A549 (cell line): ENCODE measurements at regions not wholly inside any gene's neighbourhood (a gene's known extent, or its start where the extent isn't known, plus 50 kb on each side); places are given as distances from the start of the nearest gene placed in this dataset.

Experiments
- ATAC-seq, 2 experiments: fragments of 200-7000 bp in 1 of 2; fragments of >200 bp in 1 of 2; cut with Nextera tagmentation in 1 of 2; cut with Tn5 transposase in 1 of 2; 3 replicates each; pipeline versions ENCODE4 v1.8.0 to v1.9.1; 2018 to 2020; ENCODE audit warnings: mild to moderate bottlenecking in 1 of 2, moderate library complexity in 1 of 2
- CTCF ChIA-PET: fragments of 300-600 bp; sonication (Branson Sonifier 250); formaldehyde crosslinking; extraction: SDS; loops from one replicate; lab custom pipeline; 2021; ENCODE audit warnings: antibody characterized with exemption, inconsistent platforms; lab: Yijun Ruan, JAX
- POLR2A ChIA-PET: fragments of 350-600 bp; formaldehyde crosslinking; extraction: SDS; loops from one replicate; lab custom pipeline; 2021; ENCODE audit warnings: antibody characterized with exemption, inconsistent platforms; lab: Yijun Ruan, JAX
- DNase-seq, 2 experiments: peaks; one replicate each; pipeline versions ENCODE4 v3.0.0 to v3.0.0-alpha.2; 2011 to 2016; ENCODE audit warnings: low read depth in 1 of 2, low spot score in 1 of 2
- FAIRE-seq: peaks from 2 replicates; lab custom pipeline; 2011; peaks lifted over from hg19 to GRCh38; lab: Jason Lieb, UNC
- H3K27ac ChIP-seq, 2 experiments: fragments of >200 bp; sonication (Bioruptor Twin); formaldehyde crosslinking; 3 replicates each; pipeline ENCODE4 v1.5.1; 2016 to 2017
- H3K4me1 ChIP-seq: fragments of >200 bp; sonication (Bioruptor Twin); formaldehyde crosslinking; 3 replicates; pipeline ENCODE4 v1.6.1; 2016
- H3K4me2 ChIP-seq: fragments of >200 bp; sonication (Bioruptor Twin); formaldehyde crosslinking; 3 replicates; pipeline ENCODE4 v1.6.1; 2016
- H3K4me3 ChIP-seq: fragments of >200 bp; sonication (Bioruptor Twin); formaldehyde crosslinking; 3 replicates; pipeline ENCODE4 v1.5.1; 2016
- H3K9me3 ChIP-seq: fragments of >200 bp; sonication (Bioruptor Twin); formaldehyde crosslinking; 3 replicates; pipeline ENCODE4 v1.6.1; 2016
- ATOH8 ChIP-seq: fragments of 250-450 bp; sonication (Bioruptor Pico); IDR thresholded peaks from 2 replicates; pipeline ENCODE4 v1.5.0; 2020; ENCODE audit warnings: low read depth, mild to moderate bottlenecking, moderate library complexity
- BHLHE40 ChIP-seq: IDR thresholded peaks from 2 replicates; pipeline ENCODE4 v1.6.1; 2012; ENCODE audit warnings: low read depth, low read length, inconsistent platforms
- CEBPB ChIP-seq, 2 experiments: fragments of >200 bp in 1 of 2; sonication (Bioruptor Twin) in 1 of 2; formaldehyde crosslinking in 1 of 2; IDR thresholded peaks; 2 replicates each; pipeline ENCODE4 v1.6.1; 2012 to 2016
- CHD4 ChIP-seq: fragments of 200-600 bp; sonication (generic); IDR thresholded peaks from 2 replicates; pipeline ENCODE4 v1.6.1; 2016; ENCODE audit warnings: antibody characterized with exemption, mild to moderate bottlenecking, borderline replicate concordance
- EHMT2 ChIP-seq: fragments of 200-600 bp; sonication (generic); IDR thresholded peaks from 2 replicates; pipeline ENCODE4 v1.6.1; 2016; ENCODE audit warnings: antibody characterized with exemption, low read depth, mild to moderate bottlenecking, moderate library complexity
- ESRRA ChIP-seq: fragments of 150-350 bp; IDR thresholded peaks from 2 replicates; pipeline ENCODE4 v1.6.1; 2014; ENCODE audit warnings: mild to moderate bottlenecking, low read length, borderline replicate concordance
- HOXA7 ChIP-seq: fragments of 250-450 bp; sonication (Bioruptor Pico); IDR thresholded peaks from 2 replicates; pipeline ENCODE4 v1.5.0; 2020; ENCODE audit warnings: mild to moderate bottlenecking, moderate library complexity
- HOXB13 ChIP-seq: fragments of 250-450 bp; sonication (Bioruptor Pico); IDR thresholded peaks from 2 replicates; pipeline ENCODE4 v1.5.0; 2020; ENCODE audit warnings: low read depth, mild to moderate bottlenecking, moderate library complexity
- KDM1A ChIP-seq: fragments of 200-600 bp; sonication (generic); IDR thresholded peaks from 2 replicates; pipeline ENCODE4 v1.6.1; 2016; ENCODE audit warnings: low read depth, mild to moderate bottlenecking
- KDM5A ChIP-seq: fragments of 200-600 bp; sonication (generic); IDR thresholded peaks from 2 replicates; pipeline ENCODE4 v1.6.1; 2016; ENCODE audit warnings: antibody characterized with exemption, mild to moderate bottlenecking
- MAFK ChIP-seq: fragments of 450-650 bp; IDR thresholded peaks from 2 replicates; pipeline ENCODE4 v1.6.1; 2014; ENCODE audit not compliant: partially characterized antibody
- MAX ChIP-seq: IDR thresholded peaks from 2 replicates; pipeline ENCODE4 v1.6.1; 2012
- MAZ ChIP-seq: fragments of 150-350 bp; IDR thresholded peaks from 2 replicates; pipeline ENCODE4 v1.6.1; 2014; ENCODE audit warnings: antibody characterized with exemption, low read depth, low read length, borderline replicate concordance
- RAD21 ChIP-seq, 2 experiments: fragments of >200 bp in 1 of 2; sonication (Bioruptor Twin) in 1 of 2; formaldehyde crosslinking in 1 of 2; IDR thresholded peaks in 1 of 2; conservative IDR thresholded peaks in 1 of 2; 2 replicates in 1 of 2; 3 replicates in 1 of 2; pipeline ENCODE4 v1.6.1; 2012 to 2018; ENCODE audit warnings: inconsistent platforms in 1 of 2
- RARB ChIP-seq: fragments of 250-450 bp; sonication (Bioruptor Pico); IDR thresholded peaks from 2 replicates; pipeline ENCODE4 v1.8.0; 2021; ENCODE audit warnings: mild to moderate bottlenecking, moderate library complexity
- REST ChIP-seq: fragments of 200-600 bp; sonication (generic); IDR thresholded peaks from 2 replicates; pipeline ENCODE4 v1.6.1; 2016; ENCODE audit warnings: antibody characterized with exemption, mild to moderate bottlenecking, moderate library complexity
- RNF2 ChIP-seq: fragments of 200-600 bp; sonication (generic); IDR thresholded peaks from 2 replicates; pipeline ENCODE4 v1.6.1; 2016; ENCODE audit warnings: low read depth, mild to moderate bottlenecking, antibody characterized with exemption, moderate library complexity, borderline replicate concordance
- TFCP2L1 ChIP-seq: fragments of 250-450 bp; sonication (Bioruptor Pico); IDR thresholded peaks from 2 replicates; pipeline ENCODE4 v1.5.0; 2021; ENCODE audit warnings: mild to moderate bottlenecking
- ZC3H11A ChIP-seq: fragments of 450-650 bp; IDR thresholded peaks from 2 replicates; pipeline ENCODE4 v1.6.1; 2014; ENCODE audit warnings: antibody characterized with exemption, mild to moderate bottlenecking

GRCh38 chr5:68502531-68502930 is 287.0 kb downstream of the PIK3R1 start:
- DNase-seq: no peak
- TF ChIP-seq RARB (CRISPR knock-in tag) (no peak), KDM1A (no peak)
- TF ChIP-seq, all 56 proteins: peak for 0
- FAIRE-seq (no peak), ATAC-seq (no peak)
- Histone ChIP-seq H3K4me3 (no peak overlapping the region), H3K27ac (no peak overlapping the region), H3K9me3 (peaks cover 13% of the 10 kb centered on the region), H3K4me1 (peaks cover 14% of the 10 kb centered on the region), H3K4me2 (no peak overlapping the region)
- CTCF ChIA-PET: interaction anchor here (1.1 kb wide), 1 partner anchor 12 kb away, joined by 3 read pairs; no protein-coding TSS in a partner anchor
- POLR2A ChIA-PET: no interaction called here

- no peak overlapping the region for H3K27ac ChIP-seq
- no peaks in the 10 kb centered on the region for H3K9me3 ChIP-seq
- FAIRE-seq (no peak), ATAC-seq (no peak), DNase-seq (no peak)
- ChIA-PET CTCF (interaction anchor here (0.9 to 1.3 kb wide), 2 partner anchors 21 to 277 kb away, joined by 3 read pairs; no protein-coding TSS in a partner anchor), POLR2A (no interaction called here)
- TF ChIP-seq ATOH8 (no peak), MAZ (no peak), MAFK (no peak), MAX (no peak), KDM1A (no peak), KDM5A (no peak), EHMT2 (no peak), CEBPB (IDR thresholded peaks at IDR 0.05) (no peak), ZC3H11A (no peak), HOXB13 (CRISPR knock-in tag) (no peak), CHD4 (no peak), HOXA7 (no peak), BHLHE40 (no peak), RNF2 (no peak), TFCP2L1 (CRISPR knock-in tag) (no peak), ESRRA (no peak), REST (no peak), RAD21 (conservative IDR thresholded peaks at IDR 0.05 in 1 of 2, IDR thresholded peaks at IDR 0.05 in 1 of 2) (no peak)
- no peak overlapping the region for H3K4me2 ChIP-seq
- peaks cover 14% of the 10 kb centered on the region for H3K4me1 ChIP-seq
- no peak overlapping the region for H3K4me3 ChIP-seq
These were observed 288.8 kb downstream of the PIK3R1 start for GRCh38 chr5:68504306-68504705.
